Epithelial cell of proximal tubule (primary cell): ENCODE measurements at regions not wholly inside any gene's neighbourhood (a gene's known extent, or its start where the extent isn't known, plus 50 kb on each side); places are given as distances from the start of the nearest gene placed in this dataset.

Experiments
- DNase-seq: peaks from one replicate; pipeline ENCODE4 v3.0.0-alpha.2; 2011; ENCODE audit warnings: low read depth
- H3K4me3 ChIP-seq: 2 replicates; pipeline ENCODE4 v1.5.1; 2011; ENCODE audit warnings: low read depth, mild to moderate bottlenecking, low read length
- TF ChIP-seq, protein P1 (sequence below): conservative IDR thresholded peaks from 2 replicates; pipeline ENCODE4 v1.5.1; 2012; ENCODE audit warnings: low read depth, mild to moderate bottlenecking, low read length

DNA sequence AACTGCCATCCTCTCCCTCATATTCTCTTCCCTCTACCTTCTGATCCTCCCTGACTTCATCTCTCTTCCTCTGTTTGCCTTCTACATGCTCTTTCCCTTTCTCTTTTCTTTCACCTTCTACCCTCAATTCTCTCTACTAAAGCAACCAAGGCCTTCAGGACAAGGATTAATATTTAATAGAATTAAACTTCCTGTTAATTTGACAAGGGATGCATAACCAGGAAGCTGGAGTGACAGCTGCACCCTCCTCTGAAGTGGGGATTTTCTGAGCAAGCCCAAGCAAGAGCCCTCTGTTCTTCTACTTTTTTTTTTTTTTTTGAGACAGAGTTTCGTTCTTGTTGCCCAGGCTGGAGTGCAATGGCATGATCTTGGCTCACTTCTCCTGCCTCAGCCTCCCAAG, 63.4 kb upstream of the MED4 start:
- peak; percentile 68 for DNase-seq
- TF ChIP-seq, protein P1, sequence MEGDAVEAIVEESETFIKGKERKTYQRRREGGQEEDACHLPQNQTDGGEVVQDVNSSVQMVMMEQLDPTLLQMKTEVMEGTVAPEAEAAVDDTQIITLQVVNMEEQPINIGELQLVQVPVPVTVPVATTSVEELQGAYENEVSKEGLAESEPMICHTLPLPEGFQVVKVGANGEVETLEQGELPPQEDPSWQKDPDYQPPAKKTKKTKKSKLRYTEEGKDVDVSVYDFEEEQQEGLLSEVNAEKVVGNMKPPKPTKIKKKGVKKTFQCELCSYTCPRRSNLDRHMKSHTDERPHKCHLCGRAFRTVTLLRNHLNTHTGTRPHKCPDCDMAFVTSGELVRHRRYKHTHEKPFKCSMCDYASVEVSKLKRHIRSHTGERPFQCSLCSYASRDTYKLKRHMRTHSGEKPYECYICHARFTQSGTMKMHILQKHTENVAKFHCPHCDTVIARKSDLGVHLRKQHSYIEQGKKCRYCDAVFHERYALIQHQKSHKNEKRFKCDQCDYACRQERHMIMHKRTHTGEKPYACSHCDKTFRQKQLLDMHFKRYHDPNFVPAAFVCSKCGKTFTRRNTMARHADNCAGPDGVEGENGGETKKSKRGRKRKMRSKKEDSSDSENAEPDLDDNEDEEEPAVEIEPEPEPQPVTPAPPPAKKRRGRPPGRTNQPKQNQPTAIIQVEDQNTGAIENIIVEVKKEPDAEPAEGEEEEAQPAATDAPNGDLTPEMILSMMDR = no peak
- H3K4me3 ChIP-seq = peak overlapping the region; percentile 41

DNA sequence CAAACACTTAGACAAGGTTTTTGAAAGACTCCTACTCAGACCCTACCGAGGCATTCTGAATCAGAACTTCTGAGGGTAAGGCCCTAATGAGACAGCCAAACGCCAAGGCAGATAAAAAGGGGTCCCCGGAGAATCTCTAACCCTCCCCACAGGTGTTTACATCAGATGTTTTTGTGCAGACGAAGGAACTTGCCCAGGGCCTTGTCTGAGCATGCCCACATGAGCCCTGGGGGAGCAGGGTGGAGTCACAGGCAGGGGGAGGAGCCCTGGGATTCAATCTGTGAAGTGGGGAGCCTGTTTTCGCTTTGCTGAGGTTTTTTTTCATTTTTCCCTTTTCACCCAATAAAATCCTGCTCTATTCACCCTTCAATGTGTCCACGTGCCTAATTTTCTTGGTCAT, 61.6 kb upstream of the MED4 start:
- DNase-seq = no peak
- H3K4me3 ChIP-seq = no peak overlapping the region
- TF ChIP-seq, protein P1 = no peak

DNA sequence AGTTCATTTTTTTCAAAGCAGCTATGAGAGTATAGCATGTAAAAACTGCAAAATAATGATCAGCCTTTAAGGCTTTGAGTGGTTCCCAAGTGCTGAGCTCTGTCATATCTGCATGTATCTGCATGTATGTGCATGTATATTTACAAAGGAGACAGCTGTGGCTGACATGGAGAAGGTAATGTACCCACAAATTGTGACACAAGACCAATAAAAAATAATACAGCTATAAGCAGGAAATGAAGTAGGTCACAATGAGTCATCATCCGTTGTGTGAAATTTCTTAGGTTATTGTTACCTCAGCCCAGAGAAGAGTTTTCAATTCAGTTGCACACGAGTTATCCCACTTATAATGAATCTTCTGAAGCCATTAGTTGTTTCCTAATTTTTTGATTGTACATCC, 60.9 kb upstream of the MED4 start:
- peak; percentile 56 for DNase-seq
- H3K4me3 ChIP-seq = no peak overlapping the region
- TF ChIP-seq, protein P1 = no peak

DNA sequence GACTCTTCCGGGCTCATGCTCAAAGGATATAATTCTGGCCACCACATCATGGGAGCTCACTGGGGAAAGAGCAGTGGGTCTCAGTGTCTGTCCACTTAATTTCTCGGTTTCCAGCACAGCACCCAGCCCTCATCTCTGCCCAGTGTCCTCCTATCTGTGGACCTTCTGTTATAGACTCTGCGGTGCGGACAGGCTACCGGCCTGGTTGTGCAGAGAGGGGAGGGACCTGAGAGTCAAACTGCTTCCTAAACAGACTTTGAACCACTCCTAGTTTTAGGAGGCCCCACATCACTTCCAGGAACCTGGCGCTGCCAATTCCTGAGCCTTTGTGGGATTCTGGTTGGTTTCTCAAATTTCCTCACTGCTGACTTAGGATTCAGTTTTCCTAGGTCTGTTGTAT, 59.8 kb upstream of the MED4 start:
- TF ChIP-seq, protein P1 = no peak
- no peak overlapping the region for H3K4me3 ChIP-seq
- no peak for DNase-seq

DNA sequence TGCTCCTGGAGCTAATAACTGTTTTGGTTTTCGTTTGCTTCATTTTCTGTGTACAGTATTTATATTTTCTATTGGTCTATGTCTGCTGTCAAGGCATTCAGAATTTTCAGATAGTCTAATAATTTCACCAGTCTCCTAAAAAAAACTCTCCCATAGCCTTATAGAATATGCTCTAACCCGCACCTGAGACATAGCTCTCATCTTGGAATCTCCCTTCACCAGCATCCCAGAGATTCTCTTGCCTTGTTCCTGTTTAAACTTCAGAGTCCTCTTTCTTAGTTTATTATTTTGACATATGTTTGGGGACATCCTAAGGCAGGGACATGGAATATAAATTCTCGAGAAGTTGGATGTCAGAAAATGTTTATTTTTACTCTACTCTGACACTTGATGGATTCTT, 58.3 kb upstream of the MED4 start:
- TF ChIP-seq, protein P1 = no peak
- DNase-seq = no peak
- H3K4me3 ChIP-seq = no peak overlapping the region

DNA sequence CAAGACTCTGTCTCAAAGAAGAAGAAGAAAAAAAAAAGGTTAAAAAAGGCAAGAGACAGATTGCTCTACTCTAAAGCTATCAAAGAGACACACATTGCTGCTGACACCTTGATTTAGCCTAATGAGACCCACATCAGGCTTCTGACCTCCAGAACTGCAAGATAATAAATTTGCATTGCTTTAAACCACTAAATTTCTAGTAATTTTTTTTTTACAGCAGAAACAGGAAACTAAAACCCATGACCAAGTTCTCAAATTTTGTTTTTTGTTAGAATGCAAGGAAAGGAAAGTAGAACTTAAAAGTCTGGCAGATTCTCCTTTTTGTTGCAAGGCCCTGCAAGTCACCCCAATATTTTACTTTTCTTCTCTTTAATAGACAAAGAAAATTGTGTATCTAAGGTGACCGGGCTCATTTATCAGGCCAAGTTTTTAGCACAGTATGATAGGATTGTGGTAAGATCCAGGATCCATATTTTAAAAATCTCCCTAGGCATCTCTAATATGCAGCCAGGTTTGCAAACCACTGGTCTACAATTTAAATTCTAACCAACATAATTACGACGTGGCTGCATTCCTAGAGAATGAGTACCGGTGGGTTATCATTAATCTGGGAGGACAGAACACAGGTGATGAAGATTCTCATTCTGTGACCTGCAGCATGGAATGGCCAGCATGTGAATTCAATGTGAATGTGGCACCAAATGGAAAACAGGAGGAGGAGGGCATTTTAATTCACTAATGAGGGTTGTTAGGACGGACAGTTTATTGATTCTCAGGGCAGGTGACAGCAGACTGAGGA, 56.7 kb upstream of the MED4 start:
- DNase-seq = no peak
- H3K4me3 ChIP-seq = no peak overlapping the region
- TF ChIP-seq, protein P1 = no peak

DNA sequence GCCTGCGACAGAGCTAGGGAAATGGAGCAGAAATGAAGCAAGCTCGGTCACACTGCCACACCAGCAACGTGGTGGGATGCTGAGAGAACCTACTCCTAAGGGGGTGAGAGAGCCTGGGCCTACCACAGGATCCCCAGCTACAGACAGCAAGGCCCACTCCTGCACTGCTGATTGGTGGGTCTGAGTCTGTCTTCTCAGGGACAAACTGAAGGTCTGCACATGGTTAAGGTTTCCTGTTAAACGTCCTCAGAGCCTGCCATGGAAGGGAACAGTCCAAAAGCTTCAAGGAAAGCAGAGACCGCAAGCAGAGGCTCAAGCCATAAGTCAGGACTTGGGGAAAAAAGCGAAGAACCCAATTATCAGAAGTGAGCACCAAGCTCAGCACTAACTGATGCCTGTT, 53.5 kb upstream of the MED4 start:
- TF ChIP-seq, protein P1 = no peak
- H3K4me3 ChIP-seq = no peak overlapping the region
- no peak for DNase-seq
